GM18511 (cell line): ENCODE measurements at regions not wholly inside any gene's neighbourhood (a gene's known extent, or its start where the extent isn't known, plus 50 kb on each side); places are given as distances from the start of the nearest gene placed in this dataset.
"Not testable (repeated sequence)": the region's sequence is repeated elsewhere in the genome, so short reads cannot be mapped to it uniquely, and the experiment has no call there.

Source experiments
- ATAC-seq: cut with Tn5 transposase; IDR thresholded peaks from one replicate; pipeline ENCODE4 v1.9.1; 2021; ENCODE audit warnings: mild to moderate bottlenecking, moderate library complexity; ENCODE audit not compliant: unreplicated experiment

DNA sequence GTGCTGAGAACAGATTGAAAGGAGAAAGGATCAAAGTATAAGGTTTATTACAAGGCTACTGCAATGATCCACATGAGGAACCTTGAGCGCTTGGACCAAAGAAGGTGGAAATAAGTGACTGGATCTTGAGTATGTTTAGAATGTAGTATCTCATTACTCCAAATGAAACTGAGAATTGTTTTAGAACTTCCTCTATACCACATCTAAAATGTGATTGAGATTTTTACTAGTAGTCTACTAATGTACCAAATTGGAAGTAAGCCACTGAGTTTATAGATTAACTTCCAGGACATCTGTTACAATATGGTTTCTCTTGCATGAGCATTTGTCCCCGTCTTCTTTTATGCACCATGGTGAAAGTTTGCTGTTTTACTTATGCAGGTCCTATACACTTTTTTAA, 300.5 kb downstream of the SUCLG1 start:
- no peak for ATAC-seq

- no peak for ATAC-seq
These were observed 306.6 kb downstream of the SUCLG1 start for GRCh38 chr2:84152462-84152861.

DNA sequence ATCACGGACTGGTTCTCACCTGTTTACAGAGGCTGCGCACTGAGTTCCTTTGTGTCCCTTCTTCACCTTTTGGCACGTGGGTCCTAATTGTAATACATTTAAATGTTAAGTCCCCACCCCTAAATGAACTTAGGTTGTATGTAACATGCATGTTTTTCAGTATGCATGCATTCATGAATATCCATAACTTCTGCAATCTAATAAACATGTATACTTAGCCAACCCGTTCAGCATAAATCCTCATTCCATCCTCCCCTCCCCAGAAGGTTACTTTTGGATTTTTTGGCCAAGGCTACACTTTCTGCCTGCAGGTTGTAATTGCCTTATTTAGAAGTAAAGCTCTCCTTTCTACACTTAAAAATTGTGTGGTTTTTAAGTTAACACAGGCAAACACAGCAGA, 314.7 kb downstream of the SUCLG1 start:
- no peak for ATAC-seq

- ATAC-seq: no peak
These were observed 322.0 kb downstream of the SUCLG1 start for GRCh38 chr2:84137034-84137433.

DNA sequence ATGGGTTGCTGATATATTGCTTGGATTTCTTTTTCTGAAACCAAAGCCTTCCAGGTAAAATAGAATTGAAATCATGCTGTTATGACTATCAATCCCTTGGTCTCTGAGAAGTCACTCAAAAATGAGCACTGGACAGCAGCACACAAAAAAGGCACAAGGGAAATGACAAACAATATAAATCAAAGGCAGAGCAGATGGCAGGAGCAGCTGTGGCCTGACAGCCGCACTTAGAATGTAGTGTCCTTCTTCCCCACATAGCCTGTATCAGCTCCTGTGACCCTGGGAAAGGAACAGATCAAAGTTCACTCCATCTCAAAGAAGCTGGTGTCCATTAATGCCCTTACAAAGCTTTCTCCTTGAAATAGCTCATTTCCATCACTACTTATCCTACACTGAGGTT, 326.7 kb downstream of the SUCLG1 start:
- ATAC-seq: no peak

- no peak for ATAC-seq
These were observed 327.7 kb downstream of the SUCLG1 start for GRCh38 chr2:84131278-84131830.

GRCh38 chr2:84129018-84129417, 330.1 kb downstream of the SUCLG1 start:
- no peak for ATAC-seq

DNA sequence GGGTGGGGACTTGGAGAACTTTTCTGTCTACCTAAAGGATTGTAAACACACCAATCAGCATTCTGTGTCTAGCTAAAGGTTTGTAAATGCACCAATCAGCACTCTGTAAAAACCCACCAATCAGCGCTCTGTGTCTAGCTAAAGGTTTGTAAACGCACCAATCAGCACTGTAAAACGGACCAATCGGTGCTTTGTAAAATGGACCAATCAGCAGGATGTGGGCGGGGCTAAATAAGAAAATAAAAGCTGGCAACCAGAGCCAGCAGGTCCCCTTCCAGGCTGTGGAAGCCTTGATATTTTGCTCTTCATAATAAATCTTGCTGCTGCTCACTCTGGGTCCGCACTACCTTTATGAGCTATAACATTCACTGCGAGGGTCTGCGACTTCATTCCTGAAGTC, 331.3 kb downstream of the SUCLG1 start:
- not testable (repeated sequence) for ATAC-seq

GRCh38 chr2:84126530-84126929, 332.6 kb downstream of the SUCLG1 start:
- ATAC-seq: no peak

- no peak for ATAC-seq
These were observed 333.0 kb downstream of the SUCLG1 start for GRCh38 chr2:84126084-84126483.

DNA sequence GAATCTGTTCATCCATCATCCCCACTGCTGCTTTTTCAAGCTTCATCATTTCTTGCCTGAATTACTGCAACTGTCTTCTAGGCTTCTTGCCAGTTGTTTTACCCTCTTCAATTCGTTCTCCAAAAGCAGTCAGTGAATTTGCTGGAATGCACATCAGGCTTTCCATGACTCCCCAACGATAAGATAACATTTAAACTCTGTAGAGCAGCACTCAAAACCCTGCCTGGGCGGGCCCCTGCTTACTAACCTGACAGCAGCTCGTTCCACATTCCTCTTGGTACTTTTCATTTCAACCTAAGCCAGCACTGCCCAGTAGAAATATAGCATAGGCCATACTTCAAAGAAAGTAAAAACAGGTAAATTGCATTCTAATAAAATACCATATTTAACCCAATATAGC, 342.9 kb downstream of the SUCLG1 start:
- no peak for ATAC-seq

- ATAC-seq: peak; percentile 99
These were observed 343.8 kb downstream of the SUCLG1 start for GRCh38 chr2:84115173-84115857.

DNA sequence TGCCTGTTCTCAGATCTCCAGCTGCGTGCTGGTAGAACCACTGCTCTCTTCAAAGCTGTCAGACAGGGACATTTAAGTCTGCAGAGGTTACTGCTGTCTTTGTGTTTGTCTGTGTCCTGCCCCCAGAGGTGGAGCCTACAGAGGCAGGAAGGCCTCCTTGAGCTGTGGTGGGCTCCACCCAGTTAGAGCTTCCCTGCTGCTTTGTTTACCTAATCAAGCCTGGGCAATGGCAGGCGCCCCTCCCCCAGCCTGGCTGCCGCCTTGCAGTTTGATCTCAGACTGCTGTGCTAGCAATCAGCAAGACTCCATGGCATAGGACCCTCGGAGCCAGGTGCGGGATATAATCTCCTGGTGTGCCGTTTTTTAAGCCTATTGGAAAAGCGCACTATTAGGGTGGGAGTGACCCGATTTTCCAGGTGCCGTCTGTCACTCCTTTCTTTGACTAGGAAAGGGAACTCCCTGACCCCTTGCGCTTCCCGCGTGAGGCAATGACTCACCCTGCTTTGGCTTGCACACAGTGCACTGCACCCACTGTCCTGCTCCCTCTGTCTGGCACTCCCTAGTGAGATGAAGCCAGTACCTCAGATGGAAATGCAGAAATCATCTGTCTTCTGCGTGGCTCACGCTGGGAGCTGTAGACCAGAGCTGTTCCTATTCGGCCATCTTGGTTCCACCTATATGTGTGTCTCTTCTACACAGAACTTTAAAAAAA, 355.1 kb downstream of the SUCLG1 start:
- ATAC-seq: not testable (repeated sequence)

DNA sequence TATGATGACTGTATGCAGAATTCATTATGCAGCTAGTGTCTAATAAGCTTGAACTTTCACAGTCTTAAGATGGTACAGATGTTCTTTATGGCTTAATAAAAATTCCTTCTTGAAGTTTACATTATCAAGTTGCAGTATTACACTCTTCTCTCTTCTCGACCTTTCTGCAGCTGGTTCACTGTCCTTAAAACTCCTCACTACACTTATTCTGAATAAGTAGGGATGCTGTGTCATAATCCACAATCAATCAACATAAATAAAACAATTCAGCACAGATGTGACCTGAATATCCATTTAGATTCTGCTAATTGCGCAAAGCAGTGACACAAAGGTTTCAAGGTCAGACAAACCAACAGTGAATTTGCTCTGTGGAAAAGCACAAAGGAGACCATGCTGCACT, 356.8 kb downstream of the SUCLG1 start:
- ATAC-seq: no peak

GRCh38 chr2:84088656-84089055, 370.4 kb downstream of the SUCLG1 start:
- no peak for ATAC-seq

GRCh38 chr2:84085562-84085961, 373.5 kb downstream of the SUCLG1 start:
- no peak for ATAC-seq

DNA sequence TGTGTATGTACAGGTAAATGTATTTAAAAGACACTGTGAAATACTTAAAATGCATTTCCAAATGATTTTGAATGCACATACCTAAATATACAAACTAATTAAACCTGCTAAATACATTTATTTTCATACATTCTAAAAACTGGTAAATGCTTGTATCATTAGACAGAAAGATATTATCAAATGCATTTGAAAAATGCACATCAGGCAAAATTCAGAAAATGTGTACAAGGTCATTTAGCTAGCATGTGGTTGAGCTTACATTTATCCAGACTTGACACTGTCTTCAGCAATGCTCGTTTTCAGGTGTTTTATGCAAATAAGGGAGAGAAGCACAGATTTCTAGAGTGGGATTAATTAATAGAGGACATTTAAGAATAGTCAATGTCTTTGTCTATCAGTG, 374.2 kb downstream of the SUCLG1 start:
- no peak for ATAC-seq

GRCh38 chr2:84083984-84084383, 375.1 kb downstream of the SUCLG1 start:
- ATAC-seq: no peak

DNA sequence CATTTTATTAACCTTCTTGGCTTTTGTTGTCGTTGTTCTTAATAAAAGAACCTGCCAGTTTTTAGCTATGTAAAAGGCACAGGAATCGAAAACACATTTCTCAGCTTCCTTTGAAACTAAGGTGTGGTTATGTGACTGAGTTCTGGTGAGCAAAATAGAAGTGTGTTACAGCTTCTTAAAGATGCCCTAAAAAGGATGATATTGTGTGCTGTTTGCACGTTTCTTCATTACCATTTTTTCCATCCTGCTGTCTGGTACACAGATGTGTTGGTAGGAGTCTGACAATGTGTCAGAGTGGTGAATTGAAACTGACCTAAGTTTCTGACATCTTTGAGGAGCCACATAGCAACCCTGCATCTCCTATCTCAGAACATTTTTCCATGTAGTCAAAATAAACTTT, 380.6 kb downstream of the SUCLG1 start:
- no peak for ATAC-seq

- no peak for ATAC-seq
These were observed 381.6 kb downstream of the SUCLG1 start for GRCh38 chr2:84077496-84077895.

- ATAC-seq: no peak
These were observed 388.0 kb downstream of the SUCLG1 start for GRCh38 chr2:84071050-84071449.

DNA sequence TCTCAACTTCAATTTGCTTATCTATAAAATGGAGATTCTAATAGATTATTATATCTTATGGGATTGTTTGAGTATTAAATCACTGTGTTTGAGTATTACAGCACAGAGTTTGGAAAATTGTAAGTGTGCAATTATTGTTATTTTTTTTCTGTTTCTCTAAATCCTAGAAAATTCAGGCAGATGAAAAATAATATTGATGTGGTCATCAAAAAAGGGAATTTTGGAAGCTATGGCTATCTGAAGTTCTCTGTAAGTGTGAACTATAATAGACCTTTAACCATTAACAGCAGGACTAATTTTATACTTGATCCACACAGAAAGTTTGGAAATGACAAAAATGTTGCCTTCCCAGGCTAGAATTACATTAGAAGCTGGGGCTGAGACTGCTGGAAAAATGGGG, 393.2 kb downstream of the SUCLG1 start:
- no peak for ATAC-seq
